Right lobe of liver (tissue), 4 donors: ENCODE measurements at regions not wholly inside any gene's neighbourhood (a gene's known extent, or its start where the extent isn't known, plus 50 kb on each side); places are given as distances from the start of the nearest gene placed in this dataset.

Source experiments
- CTCF ChIP-seq, 4 donors: fragments of 200-600 bp in 3 of 4; fragments of 450-650 bp in 1 of 4; IDR thresholded peaks; one replicate each; pipeline versions ENCODE4 v1.5.1 to v1.8.0; 2016 to 2022; ENCODE audit warnings: antibody characterized with exemption in 4 of 4, mild to moderate bottlenecking in 2 of 4
- POLR2A ChIP-seq: fragments of 450-650 bp; IDR thresholded peaks from one replicate; pipeline ENCODE4 v1.6.1; 2017; ENCODE audit warnings: antibody characterized with exemption, mild to moderate bottlenecking
- donor health status: DM: no; HTN: no; CAD: no.
- donor health status: DM: no; HTN: no; CAD: no.
- donor health status: DM: no; HTN: yes; CAD: no.

GRCh38 chr2:120921457-120921856 lies 185.8 kb downstream of the GLI2 start:
- TF ChIP-seq POLR2A (no peak), CTCF (IDR thresholded peaks at IDR 0.05) (no peak)
